ENCODE measurements at regions not wholly inside any gene's neighbourhood (a gene's known extent, or its start where the extent isn't known, plus 50 kb on each side); places are given as distances from the start of the nearest gene placed in this dataset.
A peak's percentile ranks its signal among the peaks of the same experiment; 100 is the strongest.

GRCh38 chr13:86567119-86567518 is 767.9 kb upstream of the SLITRK6 start:
- no peak overlapping the region for H3K9ac ChIP-seq (ENCODE audit: extremely low read depth, insufficient read length, low read length)
- H3K23ac ChIP-seq (ENCODE audit: insufficient read length, low read depth, low read length), result no peak overlapping the region
- no CpG with 5 or more reads among the region's 3 CpGs for WGBS (ENCODE audit: extremely low coverage, insufficient read length, low lambda C conversion rate)
- no peak overlapping the region for H2BK5ac ChIP-seq (ENCODE audit: insufficient read length, low read length)
- no peak overlapping the region for H2BK15ac ChIP-seq (ENCODE audit: low read depth, low read length)
- H3T11ph ChIP-seq (ENCODE audit: low read length), result no peak overlapping the region
- no peaks in the 10 kb centered on the region for H3K79me2 ChIP-seq (ENCODE audit: insufficient read depth, low read length)
- H3K4me1 Mint-ChIP-seq, result peaks cover 0 to under 1% of the 10 kb centered on the region in 2 experiments; a peak in 1 of 4 replicates
- peak; percentile 45 for DNase-seq
- H4K8ac ChIP-seq (replicated peaks; ENCODE audit: insufficient read length, low read depth, low read length), result no peak overlapping the region
- H2BK20ac ChIP-seq (ENCODE audit: low read depth, low read length, poor library complexity, severe bottlenecking), result no peak overlapping the region
- H2AFZ ChIP-seq (ENCODE audit: low read length), result no peak overlapping the region
- no peak overlapping the region for H4K5ac ChIP-seq (ENCODE audit: insufficient read length, low read depth, low read length)
- no peak overlapping the region for H3K14ac ChIP-seq (ENCODE audit: insufficient read depth, low read length)
- H3K4me2 ChIP-seq (ENCODE audit: insufficient read depth, insufficient read length, low read length), result no peak overlapping the region
- no peak overlapping the region for H3K18ac ChIP-seq (ENCODE audit: insufficient read length, low read depth, low read length)
- no peaks in the 10 kb centered on the region for H3K23me2 ChIP-seq (ENCODE audit: insufficient read length, low read depth, low read length, poor library complexity, severe bottlenecking)
- no peak overlapping the region for H3K4ac ChIP-seq (ENCODE audit: low read depth, low read length)
- no peak overlapping the region for H3K4me3 Mint-ChIP-seq
- no peaks in the 10 kb centered on the region for H3K9me3 ChIP-seq (ENCODE audit: control insufficient read depth, low read depth, low read length)
- H3K27me3 ChIP-seq (ENCODE audit: insufficient read depth, low read length), result no peaks in the 10 kb centered on the region
- no peaks in the 10 kb centered on the region for H3K79me1 ChIP-seq (ENCODE audit: insufficient read depth, low read depth, low read length, poor library complexity, severe bottlenecking)
- TF ChIP-seq, protein P1, sequence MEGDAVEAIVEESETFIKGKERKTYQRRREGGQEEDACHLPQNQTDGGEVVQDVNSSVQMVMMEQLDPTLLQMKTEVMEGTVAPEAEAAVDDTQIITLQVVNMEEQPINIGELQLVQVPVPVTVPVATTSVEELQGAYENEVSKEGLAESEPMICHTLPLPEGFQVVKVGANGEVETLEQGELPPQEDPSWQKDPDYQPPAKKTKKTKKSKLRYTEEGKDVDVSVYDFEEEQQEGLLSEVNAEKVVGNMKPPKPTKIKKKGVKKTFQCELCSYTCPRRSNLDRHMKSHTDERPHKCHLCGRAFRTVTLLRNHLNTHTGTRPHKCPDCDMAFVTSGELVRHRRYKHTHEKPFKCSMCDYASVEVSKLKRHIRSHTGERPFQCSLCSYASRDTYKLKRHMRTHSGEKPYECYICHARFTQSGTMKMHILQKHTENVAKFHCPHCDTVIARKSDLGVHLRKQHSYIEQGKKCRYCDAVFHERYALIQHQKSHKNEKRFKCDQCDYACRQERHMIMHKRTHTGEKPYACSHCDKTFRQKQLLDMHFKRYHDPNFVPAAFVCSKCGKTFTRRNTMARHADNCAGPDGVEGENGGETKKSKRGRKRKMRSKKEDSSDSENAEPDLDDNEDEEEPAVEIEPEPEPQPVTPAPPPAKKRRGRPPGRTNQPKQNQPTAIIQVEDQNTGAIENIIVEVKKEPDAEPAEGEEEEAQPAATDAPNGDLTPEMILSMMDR (conservative IDR thresholded peaks at IDR 0.05), result peak; percentile 72
- H4K20me1 ChIP-seq (ENCODE audit: control insufficient read depth, insufficient read depth, insufficient read length), result no peaks in the 10 kb centered on the region
- no peaks in the 10 kb centered on the region for H3K9me3 Mint-ChIP-seq
- no peak overlapping the region for H4K91ac ChIP-seq (ENCODE audit: insufficient read length, low read depth, low read length)
- H2BK12ac ChIP-seq (ENCODE audit: insufficient read length, low read depth, low read length), result no peak overlapping the region
- H3K36me3 Mint-ChIP-seq (ENCODE audit: insufficient read depth in 1 of 3, low read depth in 3 of 3), result no peaks in the 10 kb centered on the region
- H3K4me1 ChIP-seq (ENCODE audit: insufficient read depth, low read length), result no peaks in the 10 kb centered on the region
- no peaks in the 10 kb centered on the region for H3K27me3 Mint-ChIP-seq (ENCODE audit: low read depth)
- H3K27ac Mint-ChIP-seq, result no peak overlapping the region
- H3K27ac ChIP-seq (ENCODE audit: insufficient read length, low read depth, low read length), result no peak overlapping the region
- no peak overlapping the region for H3K56ac ChIP-seq (ENCODE audit: insufficient read length, low read depth, low read length)
- no peak overlapping the region for H2BK120ac ChIP-seq (ENCODE audit: low read depth, low read length, poor library complexity, severe bottlenecking)
- H2AK5ac ChIP-seq (ENCODE audit: insufficient read length, low read length), result no peak overlapping the region

Data from H9 (cell line).